Immature natural killer cell (primary cell): ENCODE measurements at regions not wholly inside any gene's neighbourhood (a gene's known extent, or its start where the extent isn't known, plus 50 kb on each side); places are given as distances from the start of the nearest gene placed in this dataset.
"Not testable (repeated sequence)": the region's sequence is repeated elsewhere in the genome, so short reads cannot be mapped to it uniquely, and the experiment has no call there.

ENCODE experiments used
- DNase-seq, 3 donors: peaks; one replicate each; pipeline ENCODE4 v3.0.0; 2022; ENCODE audit warnings: mixed read lengths in 1 of 3
- H3K27ac Mint-ChIP-seq, 6 donors: one replicate each; pipeline ENCODE4 v1.8.0; 2020; ENCODE audit warnings: mixed read lengths in 6 of 6, mild to moderate bottlenecking in 5 of 6, inconsistent platforms in 4 of 6, moderate library complexity in 3 of 6
- H3K27me3 Mint-ChIP-seq, 3 donors: one replicate each; pipeline ENCODE4 v1.8.0; 2020 to 2021; ENCODE audit warnings: low read depth in 3 of 3, mild to moderate bottlenecking in 3 of 3, mixed read lengths in 3 of 3, moderate library complexity in 3 of 3, inconsistent platforms in 1 of 3
- H3K36me3 Mint-ChIP-seq, 3 donors: one replicate each; pipeline ENCODE4 v1.8.0; 2020; ENCODE audit warnings: mixed read lengths in 3 of 3, inconsistent platforms in 2 of 3, mild to moderate bottlenecking in 2 of 3
- H3K4me1 Mint-ChIP-seq, 2 donors: one replicate each; pipeline ENCODE4 v1.8.0; 2020; ENCODE audit warnings: inconsistent platforms in 2 of 2, mild to moderate bottlenecking in 2 of 2, mixed read lengths in 2 of 2, moderate library complexity in 1 of 2
- H3K4me3 Mint-ChIP-seq, 5 donors: one replicate each; pipeline ENCODE4 v1.8.0; 2020; ENCODE audit warnings: mild to moderate bottlenecking in 5 of 5, mixed read lengths in 5 of 5, inconsistent platforms in 3 of 5, moderate library complexity in 3 of 5
- H3K9me3 Mint-ChIP-seq, 6 donors: one replicate each; pipeline ENCODE4 v1.8.0; 2020; ENCODE audit warnings: mild to moderate bottlenecking in 6 of 6, mixed read lengths in 6 of 6, inconsistent platforms in 4 of 6, moderate library complexity in 3 of 6

DNA sequence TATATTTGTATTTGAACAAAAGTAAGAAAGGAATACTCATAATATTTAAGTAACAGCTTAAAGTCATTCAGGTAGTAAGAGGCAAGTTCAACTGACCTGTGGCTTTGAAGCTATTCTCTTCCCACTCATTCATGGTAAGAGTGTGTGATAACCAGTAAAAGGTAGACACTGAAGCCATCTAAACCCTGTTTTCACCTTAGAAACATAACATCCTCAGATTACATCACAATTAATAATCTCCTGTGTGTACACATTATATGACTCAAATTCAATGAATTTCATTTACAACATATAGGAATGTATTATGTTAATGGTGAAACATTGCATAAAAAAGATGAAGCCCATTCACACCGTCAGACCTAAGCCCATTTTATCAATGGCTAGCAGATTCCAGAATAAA, 364.8 kb upstream of the SNX7 start:
- Mint-ChIP-seq H3K27me3 (no peaks in the 10 kb centered on the region), H3K4me1 (no peaks in the 10 kb centered on the region), H3K36me3 (peaks cover 0 to 3% (median 2%) of the 10 kb centered on the region in 3 donors), H3K4me3 (no peak overlapping the region), H3K27ac (no peak overlapping the region), H3K9me3 (no peaks in the 10 kb centered on the region)
- DNase-seq: no peak

DNA sequence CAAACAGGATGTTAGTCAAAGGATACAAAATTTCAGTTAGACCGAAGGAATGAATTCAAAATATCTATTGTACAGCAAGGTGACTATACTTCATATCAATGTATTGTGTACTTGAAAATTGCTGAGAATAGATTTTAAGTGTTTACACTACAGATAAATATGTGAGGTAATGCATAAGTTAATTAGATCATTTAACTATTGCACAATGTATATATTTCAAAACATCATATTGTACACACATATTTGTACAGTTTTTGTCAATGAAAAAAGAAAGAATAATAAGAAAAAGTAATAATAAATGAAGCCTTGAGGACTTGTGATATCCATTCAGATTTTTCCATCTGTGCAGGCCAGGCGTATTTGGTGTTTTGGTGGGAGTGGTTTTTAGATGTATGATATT, 367.4 kb upstream of the SNX7 start:
- no peaks in the 10 kb centered on the region for H3K9me3 Mint-ChIP-seq
- H3K36me3 Mint-ChIP-seq: peaks cover 3 to 4% (median 4%) of the 10 kb centered on the region in 3 donors
- H3K27me3 Mint-ChIP-seq: peaks cover 0 to 5% (median 2%) of the 10 kb centered on the region in 3 donors
- no peak overlapping the region for H3K27ac Mint-ChIP-seq
- DNase-seq: no peak
- no peaks in the 10 kb centered on the region for H3K4me1 Mint-ChIP-seq
- no peak overlapping the region for H3K4me3 Mint-ChIP-seq

DNA sequence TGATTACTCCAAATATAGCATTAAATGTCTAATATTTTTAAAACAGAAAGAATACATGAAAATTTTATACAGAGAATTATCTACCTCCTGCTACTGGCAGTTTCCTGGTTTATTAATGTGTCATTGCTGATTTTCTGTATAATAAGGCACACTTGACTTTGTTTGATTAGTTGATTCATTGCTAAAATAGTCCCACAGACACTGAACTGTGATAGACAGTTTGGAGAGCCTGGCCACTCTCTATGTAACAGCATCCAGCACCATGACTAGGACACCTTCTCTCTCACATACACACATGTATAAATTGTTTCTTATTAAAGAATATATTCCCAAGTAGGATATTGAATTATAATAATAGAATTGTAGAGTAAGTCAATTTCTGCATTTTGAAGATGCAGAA, 368.5 kb upstream of the SNX7 start:
- H3K27ac Mint-ChIP-seq: no peak overlapping the region
- no peaks in the 10 kb centered on the region for H3K9me3 Mint-ChIP-seq
- no peak overlapping the region for H3K4me3 Mint-ChIP-seq
- no peak for DNase-seq
- peaks cover 0 to 5% (median 2%) of the 10 kb centered on the region in 3 donors for H3K27me3 Mint-ChIP-seq
- H3K36me3 Mint-ChIP-seq: peaks cover 3 to 4% (median 4%) of the 10 kb centered on the region in 3 donors
- no peaks in the 10 kb centered on the region for H3K4me1 Mint-ChIP-seq

DNA sequence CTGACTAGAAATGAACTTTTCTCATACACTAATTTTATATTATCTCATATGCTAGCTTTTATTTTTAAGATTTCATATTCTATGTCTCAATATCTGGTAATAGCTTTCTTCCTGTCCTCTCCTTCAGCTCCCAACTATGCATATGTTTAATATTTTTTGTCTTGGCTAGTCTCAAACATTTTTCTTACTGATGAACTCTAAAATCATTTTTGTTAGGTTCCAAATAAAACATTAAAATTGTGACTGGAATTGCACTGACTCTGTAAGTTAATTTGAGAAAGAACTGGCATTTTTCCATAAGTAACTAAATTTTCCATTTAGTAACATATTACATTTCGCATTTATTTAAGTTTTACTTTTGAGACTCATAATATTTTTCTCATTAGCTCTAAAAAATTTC, 368.5 kb upstream of the DPYD start:
- H3K4me3 Mint-ChIP-seq: no peak overlapping the region
- no peak overlapping the region for H3K27ac Mint-ChIP-seq
- H3K9me3 Mint-ChIP-seq: no peaks in the 10 kb centered on the region
- peaks cover 0 to 9% of the 10 kb centered on the region in 2 donors for H3K4me1 Mint-ChIP-seq
- peaks cover 0 to 5% (median 2%) of the 10 kb centered on the region in 3 donors for H3K27me3 Mint-ChIP-seq
- peaks cover 0 to 9% (median 4%) of the 10 kb centered on the region in 3 donors for H3K36me3 Mint-ChIP-seq
- DNase-seq: no peak

GRCh38 chr1:98288494-98288893, 367.7 kb upstream of the DPYD start:
- Mint-ChIP-seq H3K27me3 (peaks cover 0 to 5% (median 2%) of the 10 kb centered on the region in 3 donors), H3K27ac (no peak overlapping the region), H3K4me3 (no peak overlapping the region), H3K4me1 (peaks cover 0 to 9% of the 10 kb centered on the region in 2 donors), H3K36me3 (peaks cover 0 to 9% (median 4%) of the 10 kb centered on the region in 3 donors), H3K9me3 (no peaks in the 10 kb centered on the region)
- DNase-seq: no peak

DNA sequence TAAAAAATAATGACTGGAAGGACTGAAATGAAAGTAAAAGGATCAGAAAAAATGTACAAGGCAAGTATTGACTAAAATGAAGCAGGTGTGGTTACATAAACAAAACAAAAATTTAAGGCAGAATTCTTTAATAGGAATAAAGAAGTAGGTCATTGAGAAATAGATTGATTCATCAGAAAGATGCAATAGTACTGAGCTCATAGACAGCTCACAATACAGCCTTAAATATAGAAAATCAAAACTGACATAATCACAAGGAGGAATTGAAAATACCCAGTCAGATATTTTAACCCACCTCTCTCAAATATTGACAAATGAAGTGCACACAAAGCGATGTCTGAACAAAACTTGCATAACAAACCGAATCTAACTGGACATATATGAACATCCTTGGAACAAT, 366.8 kb upstream of the DPYD start:
- H3K4me3 Mint-ChIP-seq: no peak overlapping the region
- peaks cover 0 to 9% (median 4%) of the 10 kb centered on the region in 3 donors for H3K36me3 Mint-ChIP-seq
- no peak overlapping the region for H3K27ac Mint-ChIP-seq
- peaks cover 0 to 5% (median 2%) of the 10 kb centered on the region in 3 donors for H3K27me3 Mint-ChIP-seq
- DNase-seq: no peak
- peaks cover 0 to 9% of the 10 kb centered on the region in 2 donors for H3K4me1 Mint-ChIP-seq
- no peaks in the 10 kb centered on the region for H3K9me3 Mint-ChIP-seq

- Mint-ChIP-seq H3K27ac (no peak overlapping the region), H3K27me3 (peaks cover 0 to 5% (median 2%) of the 10 kb centered on the region in 3 donors), H3K4me1 (peaks cover 0 to 9% of the 10 kb centered on the region in 2 donors), H3K4me3 (no peak overlapping the region), H3K36me3 (peaks cover 0 to 9% (median 4%) of the 10 kb centered on the region in 3 donors), H3K9me3 (no peaks in the 10 kb centered on the region)
- no peak for DNase-seq
Measured at GRCh38 chr1:98286656-98287055, 365.8 kb upstream of the DPYD start.

GRCh38 chr1:98285286-98285685, 364.5 kb upstream of the DPYD start:
- not testable (repeated sequence) for DNase-seq, H3K27me3 Mint-ChIP-seq, H3K9me3 Mint-ChIP-seq, H3K27ac Mint-ChIP-seq, H3K36me3 Mint-ChIP-seq, H3K4me1 Mint-ChIP-seq
- H3K4me3 Mint-ChIP-seq: peak overlapping the region in 1 of 5 donors; percentile 21

- H3K4me3 Mint-ChIP-seq: no peak overlapping the region
- H3K27me3 Mint-ChIP-seq: no peaks in the 10 kb centered on the region
- no peaks in the 10 kb centered on the region for H3K36me3 Mint-ChIP-seq
- H3K4me1 Mint-ChIP-seq: no peaks in the 10 kb centered on the region
- H3K27ac Mint-ChIP-seq: no peak overlapping the region
- no peaks in the 10 kb centered on the region for H3K9me3 Mint-ChIP-seq
- DNase-seq: no peak
Measured at GRCh38 chr1:98280049-98280448, 359.2 kb upstream of the DPYD start.

GRCh38 chr1:98278055-98278454, 357.2 kb upstream of the DPYD start:
- no peaks in the 10 kb centered on the region for H3K4me1 Mint-ChIP-seq
- H3K27ac Mint-ChIP-seq: no peak overlapping the region
- no peaks in the 10 kb centered on the region for H3K9me3 Mint-ChIP-seq
- H3K4me3 Mint-ChIP-seq: no peak overlapping the region
- peaks cover 0 to 6% (median 0%) of the 10 kb centered on the region in 3 donors for H3K36me3 Mint-ChIP-seq
- no peaks in the 10 kb centered on the region for H3K27me3 Mint-ChIP-seq
- DNase-seq: no peak

DNA sequence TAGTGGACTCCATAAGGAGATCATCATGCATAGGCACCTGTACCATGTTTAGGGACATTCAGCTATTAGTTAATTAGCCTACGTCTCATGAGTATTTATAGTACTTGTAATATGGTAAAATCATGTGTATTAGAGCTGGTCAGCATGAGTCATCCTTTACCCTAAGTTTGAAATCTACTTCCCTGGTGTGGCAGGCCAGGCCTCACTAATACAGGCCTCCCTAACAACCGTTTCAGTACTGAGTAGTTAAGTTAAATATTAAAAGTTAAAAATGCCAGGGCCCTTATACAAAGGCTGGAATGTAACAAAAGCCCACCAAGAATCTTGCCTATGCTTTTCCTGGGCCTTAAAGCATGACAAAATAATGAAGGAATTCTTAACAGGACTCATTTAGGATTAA, 356.3 kb upstream of the DPYD start:
- Mint-ChIP-seq H3K4me1 (no peaks in the 10 kb centered on the region), H3K36me3 (peaks cover 0 to 6% (median 4%) of the 10 kb centered on the region in 3 donors), H3K4me3 (no peak overlapping the region), H3K27ac (no peak overlapping the region), H3K9me3 (no peaks in the 10 kb centered on the region), H3K27me3 (no peaks in the 10 kb centered on the region)
- DNase-seq: no peak

DNA sequence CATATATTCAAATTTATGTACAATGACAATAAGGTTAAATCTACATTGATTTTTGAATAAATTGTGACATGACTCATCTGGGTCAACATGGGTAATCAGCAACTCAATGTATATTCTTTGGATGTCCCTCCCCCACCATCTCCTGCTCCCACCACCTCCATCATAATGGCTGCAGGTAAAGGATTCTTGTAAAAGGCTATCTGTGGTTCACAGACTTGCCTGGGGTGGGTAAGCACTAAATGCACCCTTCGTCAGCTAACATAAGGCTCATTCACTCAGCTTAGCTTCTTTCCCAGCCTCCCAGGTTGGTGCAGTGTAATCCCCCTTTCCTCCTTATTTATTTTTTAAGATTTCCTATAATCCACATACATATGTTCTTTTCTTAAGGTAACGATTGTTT, 355.7 kb upstream of the DPYD start:
- Mint-ChIP-seq H3K4me1 (no peaks in the 10 kb centered on the region), H3K4me3 (no peak overlapping the region), H3K27ac (no peak overlapping the region), H3K36me3 (peaks cover 0 to 6% (median 4%) of the 10 kb centered on the region in 3 donors), H3K27me3 (peaks cover 0 to 3% (median 0%) of the 10 kb centered on the region in 3 donors), H3K9me3 (no peaks in the 10 kb centered on the region)
- no peak for DNase-seq

GRCh38 chr1:98268316-98268715, 347.5 kb upstream of the DPYD start:
- Mint-ChIP-seq H3K36me3 (peaks cover 0 to 4% (median 0%) of the 10 kb centered on the region in 3 donors), H3K9me3 (no peaks in the 10 kb centered on the region), H3K27ac (no peak overlapping the region), H3K4me3 (no peak overlapping the region), H3K4me1 (peaks cover 1 to 10% of the 10 kb centered on the region in 2 donors), H3K27me3 (peaks cover 0 to 10% (median 2%) of the 10 kb centered on the region in 3 donors)
- no peak for DNase-seq

DNA sequence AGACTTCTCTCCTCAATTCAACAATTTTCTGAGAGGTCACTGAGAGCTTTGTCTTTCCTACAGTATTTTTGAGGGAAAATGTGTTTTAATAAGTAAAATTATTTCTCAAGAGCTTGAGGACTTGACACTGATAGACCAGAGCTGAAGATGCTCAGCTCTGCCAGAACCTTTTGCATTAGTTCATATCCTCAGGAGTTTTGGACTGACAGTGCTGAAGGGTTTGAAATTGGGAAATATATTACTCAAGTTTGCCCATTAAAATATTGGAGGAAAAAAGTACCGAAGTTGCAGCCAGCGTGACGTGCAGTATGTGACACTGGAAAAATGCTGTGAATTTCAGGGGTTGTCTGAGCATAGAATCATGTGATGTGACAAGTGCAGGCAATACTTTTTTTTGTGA, 346.6 kb upstream of the DPYD start:
- Mint-ChIP-seq H3K9me3 (no peaks in the 10 kb centered on the region), H3K4me1 (peaks cover 1 to 10% of the 10 kb centered on the region in 2 donors), H3K27ac (no peak overlapping the region), H3K27me3 (peaks cover 0 to 10% (median 2%) of the 10 kb centered on the region in 3 donors), H3K36me3 (peaks cover 0 to 2% (median 0%) of the 10 kb centered on the region in 3 donors), H3K4me3 (no peak overlapping the region)
- DNase-seq: no peak

DNA sequence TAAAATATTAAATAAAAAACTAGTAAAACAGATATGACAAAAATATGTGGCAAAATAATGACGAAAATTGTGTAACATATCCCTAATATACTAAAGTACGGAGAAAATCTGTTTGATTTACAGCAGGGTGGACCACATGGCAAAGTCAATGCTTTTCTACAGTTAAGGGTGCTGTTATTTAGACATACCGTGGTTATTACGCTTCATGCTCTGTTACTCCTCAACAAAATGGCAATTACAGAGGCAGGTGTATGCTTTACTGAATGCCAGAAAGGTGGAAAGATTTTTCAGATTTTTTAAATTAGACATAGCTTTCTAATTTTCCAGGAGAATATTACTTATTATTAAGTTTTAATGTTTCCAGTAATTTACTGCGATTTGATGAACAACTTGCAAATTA, 343.9 kb upstream of the DPYD start:
- DNase-seq: no peak
- Mint-ChIP-seq H3K4me3 (no peak overlapping the region), H3K4me1 (no peaks in the 10 kb centered on the region), H3K36me3 (no peaks in the 10 kb centered on the region), H3K9me3 (no peaks in the 10 kb centered on the region), H3K27ac (no peak overlapping the region), H3K27me3 (peaks cover 0 to 7% (median 2%) of the 10 kb centered on the region in 3 donors)
